Natural killer cell (primary cell): ENCODE measurements at regions not wholly inside any gene's neighbourhood (a gene's known extent, or its start where the extent isn't known, plus 50 kb on each side); places are given as distances from the start of the nearest gene placed in this dataset.
"Not testable (repeated sequence)": the region's sequence is repeated elsewhere in the genome, so short reads cannot be mapped to it uniquely, and the experiment has no call there.

ENCODE experiments used
- ATAC-seq, 3 donors: fragments of 150-1000 bp in 2 of 3; fragments of 200-7000 bp in 1 of 3; cut with Tn5 transposase; 1 replicate in 1 of 3; 2 replicates in 2 of 3; pipeline ENCODE4 v1.10.0; 2021; ENCODE audit warnings: mild to moderate bottlenecking in 2 of 3, moderate library complexity in 2 of 3
- DNase-seq, 2 donors: peaks; one replicate each; pipeline versions ENCODE4 v3.0.0 to v3.0.0-alpha.2; 2013 to 2021; ENCODE audit warnings: mixed read lengths in 1 of 2
- H3K27ac ChIP-seq: one replicate; pipeline ENCODE4 v1.5.1; 2013; ENCODE audit warnings: mild to moderate bottlenecking, low read length
- H3K27me3 ChIP-seq: one replicate; pipeline ENCODE4 v1.6.1; 2013; ENCODE audit warnings: low read length; ENCODE audit not compliant: control insufficient read depth, insufficient read depth
- H3K36me3 ChIP-seq: one replicate; pipeline ENCODE4 v1.6.1; 2013; ENCODE audit warnings: low read length; ENCODE audit not compliant: control insufficient read depth, insufficient read depth
- H3K4me1 ChIP-seq: one replicate; pipeline ENCODE4 v1.6.1; 2013; ENCODE audit warnings: low read length; ENCODE audit not compliant: control insufficient read depth, insufficient read depth
- H3K4me3 ChIP-seq: one replicate; pipeline ENCODE4 v1.5.1; 2013; ENCODE audit warnings: low read length
- H3K9me3 ChIP-seq: one replicate; pipeline ENCODE4 v1.6.1; 2013; ENCODE audit warnings: low read length; ENCODE audit not compliant: control insufficient read depth, insufficient read depth
- H3K27ac Mint-ChIP-seq, 2 donors: one replicate each; pipeline ENCODE4 v1.8.0; 2022; ENCODE audit warnings: mild to moderate bottlenecking in 2 of 2, mixed read lengths in 2 of 2, moderate library complexity in 1 of 2
- H3K27me3 Mint-ChIP-seq, 2 donors: one replicate each; pipeline ENCODE4 v1.8.0; 2022; ENCODE audit warnings: low read depth in 2 of 2, mixed read lengths in 2 of 2
- H3K36me3 Mint-ChIP-seq: one replicate; pipeline ENCODE4 v1.8.0; 2022; ENCODE audit warnings: mixed read lengths
- H3K4me1 Mint-ChIP-seq, 2 donors: one replicate each; pipeline ENCODE4 v1.8.0; 2022; ENCODE audit warnings: mixed read lengths in 2 of 2
- H3K4me3 Mint-ChIP-seq: one replicate; pipeline ENCODE4 v1.8.0; 2022; ENCODE audit warnings: mild to moderate bottlenecking, moderate library complexity, mixed read lengths
- H3K9me3 Mint-ChIP-seq, 2 donors: one replicate each; pipeline ENCODE4 v1.8.0; 2022; ENCODE audit warnings: mixed read lengths in 2 of 2
- WGBS: methylation state at CpG from one replicate; pipeline ENCODE4 v1.1.7; 2013; ENCODE audit warnings: missing lambda C conversion rate; ENCODE audit not compliant: insufficient coverage; 5-methylcytosine and 5-hydroxymethylcytosine counted together
- intact Hi-C: fragments of 100-400 bp; cut with micrococcal nuclease; formaldehyde crosslinking; loops from one replicate; pipeline ENCODE4 v1.14.2; 2022

- DNase-seq, H3K27me3 Mint-ChIP-seq, ATAC-seq, H3K4me3 Mint-ChIP-seq, H3K4me1 Mint-ChIP-seq, H3K9me3 Mint-ChIP-seq, H3K27ac Mint-ChIP-seq, H3K27ac ChIP-seq, H3K27me3 ChIP-seq, H3K4me1 ChIP-seq, H3K36me3 Mint-ChIP-seq, H3K36me3 ChIP-seq, H3K9me3 ChIP-seq, intact Hi-C loops, H3K4me3 ChIP-seq: not testable (repeated sequence)
Measured at GRCh38 chr4:118504927-118505326, 152.1 kb upstream of the PRSS12 start.

- H3K9me3 Mint-ChIP-seq, H3K4me3 Mint-ChIP-seq, H3K27ac Mint-ChIP-seq, H3K4me1 ChIP-seq, H3K36me3 Mint-ChIP-seq, H3K36me3 ChIP-seq, H3K27me3 Mint-ChIP-seq, H3K27ac ChIP-seq, H3K27me3 ChIP-seq, intact Hi-C loops, H3K9me3 ChIP-seq, H3K4me1 Mint-ChIP-seq, ATAC-seq, DNase-seq, H3K4me3 ChIP-seq: not testable (repeated sequence)
- 100% methylated on average over 1 of the region's 3 CpGs for WGBS
Measured at GRCh38 chr4:118505491-118505890, 152.7 kb upstream of the PRSS12 start.

- H3K36me3 ChIP-seq, intact Hi-C loops, DNase-seq, H3K4me3 Mint-ChIP-seq, H3K9me3 Mint-ChIP-seq, H3K4me1 ChIP-seq, H3K27me3 Mint-ChIP-seq, ATAC-seq, H3K9me3 ChIP-seq, H3K36me3 Mint-ChIP-seq, H3K4me1 Mint-ChIP-seq, H3K27ac ChIP-seq, H3K27me3 ChIP-seq, H3K27ac Mint-ChIP-seq, H3K4me3 ChIP-seq: not testable (repeated sequence)
- WGBS, result no CpG with 5 or more reads among the region's 3 CpGs
Measured at GRCh38 chr4:118512870-118513269, 160.1 kb upstream of the PRSS12 start.

- H3K4me3 ChIP-seq, H3K36me3 Mint-ChIP-seq, H3K27ac Mint-ChIP-seq, H3K9me3 Mint-ChIP-seq, H3K9me3 ChIP-seq, H3K27ac ChIP-seq, H3K27me3 Mint-ChIP-seq, H3K4me1 ChIP-seq, DNase-seq, H3K27me3 ChIP-seq, ATAC-seq, intact Hi-C loops, H3K36me3 ChIP-seq, H3K4me1 Mint-ChIP-seq, H3K4me3 Mint-ChIP-seq: not testable (repeated sequence)
- no CpG with 5 or more reads among the region's 3 CpGs for WGBS
Measured at GRCh38 chr4:118514332-118514731, 161.5 kb upstream of the PRSS12 start.

- H3K36me3 Mint-ChIP-seq, H3K4me1 ChIP-seq, H3K4me3 ChIP-seq, DNase-seq, H3K27me3 ChIP-seq, H3K27me3 Mint-ChIP-seq, H3K27ac ChIP-seq, H3K4me3 Mint-ChIP-seq, ATAC-seq, intact Hi-C loops, H3K4me1 Mint-ChIP-seq, H3K27ac Mint-ChIP-seq, H3K36me3 ChIP-seq, H3K9me3 Mint-ChIP-seq, H3K9me3 ChIP-seq: not testable (repeated sequence)
- WGBS, result 29% methylated on average over 1 of the region's 1 CpG
Measured at GRCh38 chr4:118516107-118516506, 163.3 kb upstream of the PRSS12 start.

GRCh38 chr4:118530107-118530506, 155.1 kb upstream of the METTL14 start:
- H3K36me3 Mint-ChIP-seq, ATAC-seq, H3K4me3 Mint-ChIP-seq, H3K4me1 Mint-ChIP-seq, H3K4me3 ChIP-seq, DNase-seq, H3K27ac ChIP-seq, H3K9me3 Mint-ChIP-seq, H3K27me3 Mint-ChIP-seq, H3K4me1 ChIP-seq, H3K27me3 ChIP-seq, H3K9me3 ChIP-seq, H3K36me3 ChIP-seq, intact Hi-C loops, H3K27ac Mint-ChIP-seq: not testable (repeated sequence)
- WGBS, result 74% methylated on average over 2 of the region's 2 CpGs

GRCh38 chr4:118531947-118532346, 153.2 kb upstream of the METTL14 start:
- H3K36me3 Mint-ChIP-seq, H3K9me3 ChIP-seq, H3K4me1 Mint-ChIP-seq, H3K36me3 ChIP-seq, DNase-seq, ATAC-seq, H3K27ac Mint-ChIP-seq, H3K27me3 Mint-ChIP-seq, H3K4me3 ChIP-seq, intact Hi-C loops, H3K9me3 Mint-ChIP-seq, H3K27me3 ChIP-seq, H3K4me1 ChIP-seq, H3K4me3 Mint-ChIP-seq, H3K27ac ChIP-seq: not testable (repeated sequence)

- H3K4me1 Mint-ChIP-seq, H3K4me3 Mint-ChIP-seq, H3K27me3 ChIP-seq, H3K4me1 ChIP-seq, H3K27ac Mint-ChIP-seq, H3K4me3 ChIP-seq, H3K27ac ChIP-seq, ATAC-seq, H3K36me3 Mint-ChIP-seq, H3K36me3 ChIP-seq, H3K9me3 Mint-ChIP-seq, DNase-seq, intact Hi-C loops, H3K9me3 ChIP-seq, H3K27me3 Mint-ChIP-seq: not testable (repeated sequence)
- no CpG with 5 or more reads among the region's 3 CpGs for WGBS
Measured at GRCh38 chr4:118535788-118536187, 149.4 kb upstream of the METTL14 start.
